OCI-LY3 (cell line): ENCODE measurements at regions not wholly inside any gene's neighbourhood (a gene's known extent, or its start where the extent isn't known, plus 50 kb on each side); places are given as distances from the start of the nearest gene placed in this dataset.
"Not testable (repeated sequence)": the region's sequence is repeated elsewhere in the genome, so short reads cannot be mapped to it uniquely, and the experiment has no call there.

Source experiments
- CTCF ChIP-seq: fragments of 200-600, 300-600 bp; sonication (generic); IDR thresholded peaks from 2 replicates; pipeline ENCODE4 v1.5.1; 2014; ENCODE audit warnings: antibody characterized with exemption, low read length, low read depth
- EZH2phosphoT487 ChIP-seq: fragments of 200-600 bp; shearing (Covaris generic); IDR thresholded peaks from 2 replicates; pipeline ENCODE4 v1.6.1; 2018; ENCODE audit warnings: antibody characterized with exemption, mixed run types, low read depth

- not testable (repeated sequence) for TF ChIP-seq CTCF, EZH2phosphoT487
Measured at GRCh38 chr1:208997053-208997452, 586.5 kb upstream of the CAMK1G start.
